Lung (tissue), 11 donors: ENCODE measurements at regions not wholly inside any gene's neighbourhood (a gene's known extent, or its start where the extent isn't known, plus 50 kb on each side); places are given as distances from the start of the nearest gene placed in this dataset.

Source experiments
- ATAC-seq: fragments of 200-7000 bp; cut with Tn5 transposase; one replicate; pipeline ENCODE4 v1.9.1; 2020; ENCODE audit warnings: moderate number of reproducible peaks; ENCODE audit not compliant: insufficient read depth, low FRiP score
- DNase-seq, 3 donors: peaks; one replicate each; pipeline ENCODE4 v3.0.0-alpha.2; 2013 to 2017
- H3K27ac ChIP-seq, 2 donors: one replicate each; pipeline ENCODE4 v1.5.1; 2013; ENCODE audit warnings: mild to moderate bottlenecking in 2 of 2, moderate library complexity in 2 of 2, control low read depth in 1 of 2, inconsistent platforms in 1 of 2, low read depth in 1 of 2, low read length in 1 of 2
- H3K27me3 ChIP-seq, 3 donors: one replicate each; pipeline ENCODE4 v1.5.1; 2013; ENCODE audit warnings: low read length in 2 of 3; ENCODE audit not compliant: control insufficient read depth in 3 of 3, insufficient read depth in 3 of 3
- H3K36me3 ChIP-seq, 4 donors: one replicate each; pipeline ENCODE4 v1.5.1; 2013; ENCODE audit warnings: low read length in 4 of 4, mild to moderate bottlenecking in 1 of 4, moderate library complexity in 1 of 4; ENCODE audit not compliant: control insufficient read depth in 4 of 4, insufficient read depth in 4 of 4
- H3K4me1 ChIP-seq, 5 donors: one replicate each; pipeline ENCODE4 v1.5.1; 2013; ENCODE audit warnings: low read length in 5 of 5, mild to moderate bottlenecking in 2 of 5, moderate library complexity in 1 of 5; ENCODE audit not compliant: control insufficient read depth in 5 of 5, insufficient read depth in 5 of 5
- H3K4me3 ChIP-seq: one replicate; pipeline ENCODE4 v1.5.1; 2013; ENCODE audit warnings: mild to moderate bottlenecking, control low read depth, moderate library complexity
- H3K9ac ChIP-seq, 2 donors: one replicate each; pipeline ENCODE4 v1.5.1; 2013; ENCODE audit warnings: low read length in 2 of 2, control low read depth in 1 of 2; ENCODE audit not compliant: insufficient read depth in 1 of 2
- H3K9me3 ChIP-seq, 4 donors: one replicate each; pipeline ENCODE4 v1.5.1; 2013; ENCODE audit warnings: low read length in 3 of 4, mild to moderate bottlenecking in 1 of 4, moderate library complexity in 1 of 4; ENCODE audit not compliant: control insufficient read depth in 4 of 4, insufficient read depth in 3 of 4
- WGBS, 2 donors: extraction: QIAGEN DNeasy Blood & Tissue Kit; methylation state at CpG; one replicate each; pipeline ENCODE4 v1.1.7; 2013; 5-methylcytosine and 5-hydroxymethylcytosine counted together
- TF ChIP-seq, protein P1 (sequence below): IDR thresholded peaks from 2 replicates; pipeline ENCODE4 v1.5.1; 2012; ENCODE audit warnings: mild to moderate bottlenecking; ENCODE audit errors: control extremely low read depth, extremely low read depth
- donor health status: control.
- donor health status: control.
- donor health status: Bipolar disorder and iron deficiency.
- donor health status: healthy.
- donor health status: DM: yes; HTN: yes; CAD: no.

DNA sequence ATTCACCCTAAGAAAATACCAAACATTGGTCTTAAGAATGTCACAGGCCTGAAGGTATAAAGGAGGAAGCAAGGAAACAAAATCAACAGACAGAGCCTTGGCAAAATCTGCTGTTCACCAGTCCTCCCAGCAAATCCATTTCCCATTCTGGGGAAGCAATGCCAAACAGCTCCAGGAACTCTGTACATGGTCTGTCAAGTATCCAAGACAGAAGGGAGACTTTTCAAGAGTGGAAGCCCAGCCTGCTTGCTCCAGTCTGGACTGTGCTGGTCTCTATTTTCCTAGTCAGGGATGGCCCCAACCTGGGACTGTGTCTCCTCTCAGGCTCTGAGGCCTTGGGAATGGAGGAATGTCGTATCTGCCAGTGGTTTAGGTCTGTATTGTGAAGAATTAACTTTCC, 251.5 kb downstream of the DAD1 start:
- no peak overlapping the region for H3K4me3 ChIP-seq
- H3K4me1 ChIP-seq: peaks cover 0 to 20% (median 0%) of the 10 kb centered on the region in 5 donors
- no peaks in the 10 kb centered on the region for H3K27me3 ChIP-seq
- H3K36me3 ChIP-seq: no peaks in the 10 kb centered on the region
- H3K9me3 ChIP-seq: no peaks in the 10 kb centered on the region
- 67 to 83% methylated on average over 1 of the region's 1 CpG for WGBS, 2 donors
- ATAC-seq: no peak
- no peak overlapping the region for H3K27ac ChIP-seq
- H3K9ac ChIP-seq: no peak overlapping the region
- TF ChIP-seq, protein P1, sequence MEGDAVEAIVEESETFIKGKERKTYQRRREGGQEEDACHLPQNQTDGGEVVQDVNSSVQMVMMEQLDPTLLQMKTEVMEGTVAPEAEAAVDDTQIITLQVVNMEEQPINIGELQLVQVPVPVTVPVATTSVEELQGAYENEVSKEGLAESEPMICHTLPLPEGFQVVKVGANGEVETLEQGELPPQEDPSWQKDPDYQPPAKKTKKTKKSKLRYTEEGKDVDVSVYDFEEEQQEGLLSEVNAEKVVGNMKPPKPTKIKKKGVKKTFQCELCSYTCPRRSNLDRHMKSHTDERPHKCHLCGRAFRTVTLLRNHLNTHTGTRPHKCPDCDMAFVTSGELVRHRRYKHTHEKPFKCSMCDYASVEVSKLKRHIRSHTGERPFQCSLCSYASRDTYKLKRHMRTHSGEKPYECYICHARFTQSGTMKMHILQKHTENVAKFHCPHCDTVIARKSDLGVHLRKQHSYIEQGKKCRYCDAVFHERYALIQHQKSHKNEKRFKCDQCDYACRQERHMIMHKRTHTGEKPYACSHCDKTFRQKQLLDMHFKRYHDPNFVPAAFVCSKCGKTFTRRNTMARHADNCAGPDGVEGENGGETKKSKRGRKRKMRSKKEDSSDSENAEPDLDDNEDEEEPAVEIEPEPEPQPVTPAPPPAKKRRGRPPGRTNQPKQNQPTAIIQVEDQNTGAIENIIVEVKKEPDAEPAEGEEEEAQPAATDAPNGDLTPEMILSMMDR: no peak
- DNase-seq: no peak

DNA sequence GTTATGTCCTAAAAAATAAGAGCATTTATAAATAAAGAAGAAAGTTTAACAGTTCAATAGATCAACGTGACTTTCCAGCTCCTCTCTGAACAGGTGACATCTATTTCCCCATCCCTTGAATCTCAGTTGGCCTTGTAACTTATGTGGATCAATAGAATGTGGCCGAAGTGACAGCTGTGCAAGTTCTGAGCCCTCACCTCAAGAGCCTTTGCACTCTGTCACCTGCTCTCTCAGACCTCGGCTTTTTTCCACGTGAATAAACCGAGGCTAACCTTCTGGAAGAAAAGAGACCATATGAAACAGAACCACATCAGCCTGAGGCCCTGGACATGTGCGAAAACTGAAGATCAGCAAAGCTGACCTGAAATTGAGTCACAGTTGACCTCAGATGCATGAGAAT, 253.0 kb downstream of the DAD1 start:
- H3K27me3 ChIP-seq: no peaks in the 10 kb centered on the region
- H3K4me3 ChIP-seq: no peak overlapping the region
- DNase-seq: no peak
- no peaks in the 10 kb centered on the region for H3K9me3 ChIP-seq
- ATAC-seq: no peak
- WGBS, 2 donors: 88 to 91% methylated on average over 6 of the region's 6 CpGs
- no peaks in the 10 kb centered on the region for H3K36me3 ChIP-seq
- TF ChIP-seq, protein P1: no peak
- no peak overlapping the region for H3K27ac ChIP-seq
- H3K4me1 ChIP-seq: peaks cover 0 to 20% (median 0%) of the 10 kb centered on the region in 5 donors
- no peak overlapping the region for H3K9ac ChIP-seq

GRCh38 chr14:22334627-22335026, 254.4 kb downstream of the DAD1 start:
- H3K27me3 ChIP-seq: no peaks in the 10 kb centered on the region
- no peaks in the 10 kb centered on the region for H3K36me3 ChIP-seq
- no peak for ATAC-seq
- H3K27ac ChIP-seq: no peak overlapping the region
- H3K9me3 ChIP-seq: peaks cover under 1 to 4% (median 2%) of the 10 kb centered on the region in 4 donors
- WGBS, 2 donors: 71 to 85% methylated on average over 4 of the region's 4 CpGs
- no peak overlapping the region for H3K4me3 ChIP-seq
- TF ChIP-seq, protein P1: no peak
- DNase-seq: no peak
- H3K4me1 ChIP-seq: peaks cover 0 to 13% (median 0%) of the 10 kb centered on the region in 5 donors
- no peak overlapping the region for H3K9ac ChIP-seq

DNA sequence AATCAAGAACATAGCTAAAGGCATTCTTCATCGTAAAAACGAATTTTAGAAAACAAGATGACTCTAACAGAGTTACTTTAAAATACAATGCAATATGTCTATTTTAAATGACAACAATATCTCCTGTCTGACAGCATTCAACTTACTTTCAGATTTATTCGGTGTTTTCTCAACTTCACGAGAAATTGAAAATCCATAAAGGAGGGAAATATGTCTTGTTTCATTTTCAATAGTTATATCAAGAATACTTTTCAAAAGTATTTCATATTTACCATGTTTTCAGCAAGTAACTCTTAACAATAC, 254.8 kb downstream of the DAD1 start:
- H3K9ac ChIP-seq: no peak overlapping the region
- TF ChIP-seq, protein P1: no peak
- 75 to 88% methylated on average over 4 of the region's 4 CpGs for WGBS, 2 donors
- H3K27me3 ChIP-seq: no peaks in the 10 kb centered on the region
- H3K4me1 ChIP-seq: peaks cover 0 to 9% (median 0%) of the 10 kb centered on the region in 5 donors
- H3K27ac ChIP-seq: no peak overlapping the region
- DNase-seq: no peak
- no peaks in the 10 kb centered on the region for H3K36me3 ChIP-seq
- H3K4me3 ChIP-seq: no peak overlapping the region
- peaks cover 2 to 6% (median 5%) of the 10 kb centered on the region in 4 donors for H3K9me3 ChIP-seq
- ATAC-seq: no peak
